H1 (cell line): ENCODE measurements at regions not wholly inside any gene's neighbourhood (a gene's known extent, or its start where the extent isn't known, plus 50 kb on each side); places are given as distances from the start of the nearest gene placed in this dataset.

ENCODE experiments used
- GTF2F1 ChIP-seq: IDR thresholded peaks from 2 replicates; pipeline ENCODE4 v1.6.1; 2012; ENCODE audit warnings: low read depth, low read length, improper control_type of control experiment, borderline replicate concordance
- HDAC6 ChIP-seq: IDR thresholded peaks from one replicate; pipeline ENCODE4 v1.7.1; 2012; ENCODE audit warnings: low read depth, mild to moderate bottlenecking, inconsistent platforms, low read length, moderate library complexity
- MAFK ChIP-seq: IDR thresholded peaks from 2 replicates; pipeline ENCODE4 v1.6.1; 2012; ENCODE audit warnings: low read depth, mild to moderate bottlenecking, improper control_type of control experiment, low read length
- POLR2A ChIP-seq, 2 experiments: IDR thresholded peaks; 1 replicate in 1 of 2; 2 replicates in 1 of 2; pipeline ENCODE4 v1.6.1; 2011; ENCODE audit warnings: low read depth in 2 of 2, low read length in 2 of 2, mild to moderate bottlenecking in 2 of 2; ENCODE audit errors: control extremely low read depth in 1 of 2
- SIN3A ChIP-seq, 2 experiments: IDR thresholded peaks in 1 of 2; conservative IDR thresholded peaks in 1 of 2; 2 replicates each; pipeline ENCODE4 v1.6.1; 2011 to 2012; ENCODE audit warnings: low read length in 2 of 2, improper control_type of control experiment in 1 of 2, low read depth in 1 of 2, mild to moderate bottlenecking in 1 of 2
- SIX5 ChIP-seq: IDR thresholded peaks from 2 replicates; pipeline ENCODE4 v1.6.1; 2011; ENCODE audit warnings: mild to moderate bottlenecking, low read depth, low read length

DNA sequence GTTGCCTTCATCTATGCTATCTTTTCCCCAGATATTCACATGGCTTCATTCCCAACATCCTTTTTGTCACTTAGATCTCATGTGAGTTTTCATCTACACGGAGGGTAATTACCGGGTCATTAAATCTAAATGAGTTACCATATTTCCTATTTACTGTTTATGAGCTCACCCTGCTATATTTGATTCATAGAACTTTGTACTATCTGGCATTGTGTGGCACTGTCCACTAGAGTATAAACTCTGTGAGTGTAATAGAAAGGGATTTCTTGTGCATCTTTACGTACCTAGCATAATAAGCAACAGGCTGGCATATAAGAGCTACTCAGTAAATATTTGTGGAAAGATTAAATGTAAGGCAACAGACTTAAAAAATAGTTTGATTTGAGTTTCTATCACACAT is 86.1 kb upstream of the LMO3 start (continued):
- no peak for TF ChIP-seq SIX5
- TF ChIP-seq SIN3A (conservative IDR thresholded peaks at IDR 0.05 in 1 of 2, IDR thresholded peaks at IDR 0.05 in 1 of 2; ENCODE audit: low read depth in 1 of 2, low read length in 2 of 2): no peak
- no peak for TF ChIP-seq POLR2A (IDR thresholded peaks at IDR 0.05; ENCODE audit: control extremely low read depth in 1 of 2, low read depth in 2 of 2, low read length in 2 of 2)
- no peak for TF ChIP-seq MAFK
- TF ChIP-seq HDAC6: no peak
- no peak for TF ChIP-seq GTF2F1
